ENCODE measurements at regions not wholly inside any gene's neighbourhood (a gene's known extent, or its start where the extent isn't known, plus 50 kb on each side); places are given as distances from the start of the nearest gene placed in this dataset.

GRCh38 chr10:123259081-123259480 lies 104.9 kb downstream of the BUB3 start:
- no peak overlapping the region for H3K27ac ChIP-seq (replicated peaks in 1 of 4)
- 90% methylated on average over 2 of the region's 2 CpGs for WGBS
- no peaks in the 10 kb centered on the region for H3K4me1 ChIP-seq
- H3K4me3 ChIP-seq = no peak overlapping the region
- no peaks in the 10 kb centered on the region for H3K27me3 ChIP-seq
- no peaks in the 10 kb centered on the region for H3K9me3 ChIP-seq
- DNase-seq (ENCODE audit: extremely low spot score) = no peak
- no peaks in the 10 kb centered on the region for H3K36me3 ChIP-seq
- intact Hi-C loops (cut with DNase I) = no loop called here
- no peak for TF ChIP-seq POLR2AphosphoS5 (IDR thresholded peaks at IDR 0.05)
- no peak for TF ChIP-seq POLR2A (IDR thresholded peaks at IDR 0.05; ENCODE audit: low read depth)
- TF ChIP-seq EP300 (IDR thresholded peaks at IDR 0.05) = no peak
- no peak for TF ChIP-seq CTCF (IDR thresholded peaks at IDR 0.05)

- 88% methylated on average over 11 of the region's 11 CpGs for WGBS
- Histone ChIP-seq H3K36me3 (no peaks in the 10 kb centered on the region), H3K27me3 (no peaks in the 10 kb centered on the region), H3K4me3 (no peak overlapping the region), H3K27ac (replicated peaks in 1 of 4) (no peak overlapping the region), H3K9me3 (no peaks in the 10 kb centered on the region), H3K4me1 (no peaks in the 10 kb centered on the region)
- no peak for DNase-seq (ENCODE audit: extremely low spot score)
- TF ChIP-seq CTCF (IDR thresholded peaks at IDR 0.05) = no peak
- TF ChIP-seq POLR2A (IDR thresholded peaks at IDR 0.05; ENCODE audit: low read depth) = no peak
- no peak for TF ChIP-seq POLR2AphosphoS5 (IDR thresholded peaks at IDR 0.05)
- no peak for TF ChIP-seq EP300 (IDR thresholded peaks at IDR 0.05)
- intact Hi-C loops (cut with DNase I) = no loop called here
Measured at GRCh38 chr10:123259791-123260190, 105.6 kb downstream of the BUB3 start.

- Histone ChIP-seq H3K36me3 (no peaks in the 10 kb centered on the region), H3K9me3 (no peaks in the 10 kb centered on the region), H3K27ac (replicated peaks in 1 of 4) (no peak overlapping the region), H3K4me3 (no peak overlapping the region), H3K27me3 (no peaks in the 10 kb centered on the region), H3K4me1 (no peaks in the 10 kb centered on the region)
- TF ChIP-seq POLR2A (IDR thresholded peaks at IDR 0.05; ENCODE audit: low read depth) (no peak), POLR2AphosphoS5 (IDR thresholded peaks at IDR 0.05) (no peak), CTCF (IDR thresholded peaks at IDR 0.05) (no peak), EP300 (IDR thresholded peaks at IDR 0.05) (no peak)
- WGBS = 86% methylated on average over 9 of the region's 9 CpGs
- intact Hi-C loops (cut with DNase I) = no loop called here
- no peak for DNase-seq (ENCODE audit: extremely low spot score)
Measured at GRCh38 chr10:123262456-123262855, 108.3 kb downstream of the BUB3 start.

- Histone ChIP-seq H3K27ac (replicated peaks in 1 of 4) (no peak overlapping the region), H3K4me3 (no peak overlapping the region), H3K4me1 (no peaks in the 10 kb centered on the region), H3K36me3 (no peaks in the 10 kb centered on the region), H3K9me3 (no peaks in the 10 kb centered on the region), H3K27me3 (no peaks in the 10 kb centered on the region)
- 91% methylated on average over 1 of the region's 1 CpG for WGBS
- no peak for DNase-seq (ENCODE audit: extremely low spot score)
- no peak for TF ChIP-seq POLR2AphosphoS5 (IDR thresholded peaks at IDR 0.05)
- TF ChIP-seq EP300 (IDR thresholded peaks at IDR 0.05) = no peak
- no peak for TF ChIP-seq POLR2A (IDR thresholded peaks at IDR 0.05; ENCODE audit: low read depth)
- TF ChIP-seq CTCF (IDR thresholded peaks at IDR 0.05) = no peak
- intact Hi-C loops (cut with DNase I) = no loop called here
Measured at GRCh38 chr10:123266971-123267370, 112.8 kb downstream of the BUB3 start.

- WGBS = 90% methylated on average over 9 of the region's 9 CpGs
- no peak for DNase-seq (ENCODE audit: extremely low spot score)
- Histone ChIP-seq H3K4me3 (no peak overlapping the region), H3K4me1 (no peaks in the 10 kb centered on the region), H3K9me3 (no peaks in the 10 kb centered on the region), H3K36me3 (no peaks in the 10 kb centered on the region), H3K27me3 (peaks cover 0 to 8% (median 0%) of the 10 kb centered on the region in 4 donors), H3K27ac (replicated peaks in 1 of 4) (no peak overlapping the region)
- TF ChIP-seq POLR2A (IDR thresholded peaks at IDR 0.05; ENCODE audit: low read depth) (no peak), POLR2AphosphoS5 (IDR thresholded peaks at IDR 0.05) (no peak), EP300 (IDR thresholded peaks at IDR 0.05) (no peak), CTCF (IDR thresholded peaks at IDR 0.05) (no peak)
- intact Hi-C loops (cut with DNase I) = no loop called here
Measured at GRCh38 chr10:123269017-123269552, 114.9 kb downstream of the BUB3 start.
